Stimulated activated CD4-positive, alpha-beta T cell treated with anti-CD3 and anti-CD28 coated beads, Interleukin-15, amount 100 ng/mL, for 48 hours (primary cell): ENCODE measurements at regions not wholly inside any gene's neighbourhood (a gene's known extent, or its start where the extent isn't known, plus 50 kb on each side); places are given as distances from the start of the nearest gene placed in this dataset.

Experiments
- DNase-seq, 2 donors: peaks; one replicate each; pipeline ENCODE4 v3.0.0-alpha.2; 2020; ENCODE audit warnings: low read depth in 2 of 2

DNA sequence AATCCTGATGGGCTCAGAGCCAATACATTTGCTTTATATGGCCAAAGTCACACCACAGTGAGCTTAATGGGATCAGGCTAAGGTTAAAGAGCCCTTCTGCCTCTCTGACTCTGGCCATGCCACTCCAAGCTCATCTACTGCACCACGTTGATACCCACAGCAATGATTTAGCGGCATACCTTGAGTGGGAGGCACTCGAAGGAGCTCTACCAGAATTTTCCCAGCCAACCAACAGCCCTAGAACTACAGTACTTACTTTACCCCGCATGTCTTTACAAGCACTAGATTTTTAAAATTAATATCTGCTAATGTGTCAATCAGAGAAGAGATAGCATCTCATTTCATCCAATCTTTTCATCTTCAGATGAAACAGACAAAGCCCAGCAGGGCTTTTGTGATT, 300.5 kb downstream of the GRIN2B start:
- no peak for DNase-seq

DNA sequence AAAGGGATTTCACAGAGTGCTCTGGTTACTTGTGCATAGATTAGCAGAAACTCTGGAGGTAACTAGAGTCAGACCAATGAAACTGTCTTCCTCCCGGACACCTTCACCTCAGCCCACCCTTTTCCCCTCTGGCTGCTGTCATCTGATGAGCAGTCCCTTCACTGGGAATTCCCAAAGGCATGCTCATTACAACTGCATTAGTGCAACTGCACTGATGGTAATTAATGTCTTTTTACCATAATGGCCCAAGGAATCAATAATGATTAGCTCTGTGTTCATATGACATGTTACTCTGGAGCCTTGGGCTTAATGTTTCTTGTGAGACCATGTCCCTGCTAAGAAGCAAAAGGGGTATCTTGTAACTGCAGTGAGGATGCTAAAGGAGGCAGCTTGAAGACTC, 304.5 kb downstream of the GRIN2B start:
- no peak for DNase-seq

DNA sequence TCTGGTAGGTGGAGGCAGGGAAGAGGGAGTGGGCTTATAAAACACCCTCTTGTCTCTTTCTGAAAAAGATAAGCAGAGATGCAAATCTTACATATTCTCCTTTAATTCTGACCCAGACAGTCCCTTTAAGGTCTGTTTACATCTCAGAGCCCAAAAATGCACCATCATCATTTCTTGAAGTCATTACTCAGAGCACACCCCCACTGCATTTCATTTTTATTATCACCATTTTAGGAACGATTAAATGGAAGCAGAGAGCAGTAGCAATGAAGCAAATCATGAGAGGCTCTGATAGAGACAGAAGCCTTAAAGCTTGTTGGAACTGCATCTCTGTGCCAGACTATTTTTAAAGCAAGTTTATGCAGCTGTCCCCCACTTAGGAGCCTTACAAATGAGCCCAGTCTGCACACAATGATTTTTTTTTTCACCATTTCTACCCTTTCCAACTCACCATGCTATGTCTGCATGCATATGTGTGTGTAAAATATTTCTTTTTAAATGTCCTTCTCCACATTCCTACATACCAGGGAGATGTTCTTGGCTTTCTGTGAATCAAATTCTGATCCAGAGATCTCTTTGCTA, 311.0 kb downstream of the GRIN2B start:
- no peak for DNase-seq

DNA sequence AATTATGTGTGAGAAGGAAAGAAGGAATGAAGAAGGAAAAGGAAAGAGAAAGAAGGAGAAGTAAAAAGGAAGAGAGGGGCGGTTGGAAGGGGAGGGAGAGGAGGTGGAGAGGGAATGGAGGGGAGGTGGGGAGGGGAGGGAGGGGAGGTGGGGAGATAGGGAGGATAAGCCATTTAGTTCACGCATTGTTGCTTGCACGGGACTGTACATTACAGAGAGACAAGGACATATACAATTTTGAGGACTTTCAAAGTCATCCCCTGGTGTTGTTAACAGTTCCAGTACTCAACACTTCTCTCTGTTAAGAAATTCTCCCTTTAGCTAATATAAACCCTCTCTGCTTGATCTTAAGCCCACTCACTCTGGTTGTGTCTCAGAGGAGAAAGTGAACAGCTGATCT, 312.5 kb downstream of the GRIN2B start:
- no peak for DNase-seq

DNA sequence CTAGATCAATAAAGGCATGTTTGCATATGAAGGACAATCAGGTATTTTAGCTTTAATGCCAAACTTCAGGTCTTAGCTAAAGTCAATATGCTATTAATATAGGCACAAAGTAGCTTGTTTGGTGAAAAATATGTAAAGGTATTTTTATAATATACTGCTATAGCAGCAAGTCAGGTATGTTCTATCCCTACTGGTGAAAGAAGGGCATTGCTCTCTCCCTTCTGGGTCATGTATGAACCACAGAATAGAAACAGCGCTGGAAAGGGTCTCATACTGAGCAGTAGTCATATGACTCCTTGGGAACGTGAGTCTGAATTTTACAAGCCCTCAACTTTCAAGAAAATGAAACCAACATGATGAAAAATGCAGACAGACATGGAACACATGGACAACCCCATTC, 314.6 kb downstream of the GRIN2B start:
- DNase-seq: no peak

DNA sequence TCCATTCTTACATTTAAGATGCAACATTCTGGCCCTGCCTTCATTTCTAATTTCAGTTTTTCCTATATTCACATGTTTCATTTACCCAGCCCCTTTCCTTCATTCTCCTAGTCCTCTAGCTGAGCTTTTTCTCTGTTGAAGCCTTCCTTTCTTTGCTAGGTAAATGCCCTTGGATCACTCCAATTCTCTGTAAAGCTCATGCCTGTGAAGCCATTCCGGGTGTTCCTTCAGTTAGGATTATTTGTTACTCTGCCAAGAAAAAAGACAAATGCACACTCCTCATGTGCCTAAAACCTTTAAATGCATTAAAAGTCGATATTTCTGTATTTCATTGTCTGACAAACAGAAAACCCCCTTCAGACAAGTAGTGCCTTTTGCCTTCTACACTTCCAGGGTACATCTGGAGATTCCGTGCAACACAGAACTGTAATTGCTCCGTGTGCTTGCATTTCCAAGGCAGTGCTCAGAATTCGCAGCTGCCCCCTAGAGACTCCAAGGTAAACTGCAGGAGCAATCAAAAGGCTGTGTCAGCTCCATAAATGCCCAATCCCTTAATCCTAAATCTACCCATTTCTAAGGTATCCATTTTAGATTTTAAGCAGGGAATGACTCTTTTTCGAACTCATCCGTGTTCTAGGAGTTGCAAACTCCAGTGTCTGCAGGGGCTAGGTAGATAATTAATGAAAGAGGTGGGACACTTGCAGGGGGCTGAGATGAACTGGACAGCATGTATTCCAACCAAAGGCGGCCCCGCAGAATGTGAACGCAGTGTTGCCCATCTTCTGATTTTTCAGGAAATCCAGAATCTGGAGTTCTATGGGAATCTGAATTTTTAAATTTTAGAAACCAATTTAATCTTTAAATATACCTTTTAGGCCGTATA, 320.2 kb downstream of the GRIN2B start:
- peak in 1 of 2 donors; percentile 3 for DNase-seq

DNA sequence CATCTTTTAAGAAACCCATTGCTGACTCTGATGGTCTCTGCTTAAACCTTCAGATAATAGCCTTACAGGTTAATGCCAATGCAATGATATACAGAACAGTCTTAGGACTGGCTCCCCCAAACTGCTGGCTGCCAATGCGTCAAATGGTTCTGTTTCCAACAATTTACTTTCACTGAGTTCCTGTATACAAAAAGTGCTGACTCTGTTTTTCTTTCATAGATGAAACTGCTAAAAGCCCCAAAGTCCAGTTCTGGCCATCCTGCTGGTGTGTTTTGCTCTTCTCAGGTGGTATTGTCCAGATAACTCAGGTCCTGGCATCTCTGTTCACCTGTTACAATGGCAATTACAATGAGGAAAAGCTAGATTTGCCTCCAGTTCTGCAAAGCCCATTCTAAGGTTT, 326.9 kb downstream of the GRIN2B start:
- no peak for DNase-seq

DNA sequence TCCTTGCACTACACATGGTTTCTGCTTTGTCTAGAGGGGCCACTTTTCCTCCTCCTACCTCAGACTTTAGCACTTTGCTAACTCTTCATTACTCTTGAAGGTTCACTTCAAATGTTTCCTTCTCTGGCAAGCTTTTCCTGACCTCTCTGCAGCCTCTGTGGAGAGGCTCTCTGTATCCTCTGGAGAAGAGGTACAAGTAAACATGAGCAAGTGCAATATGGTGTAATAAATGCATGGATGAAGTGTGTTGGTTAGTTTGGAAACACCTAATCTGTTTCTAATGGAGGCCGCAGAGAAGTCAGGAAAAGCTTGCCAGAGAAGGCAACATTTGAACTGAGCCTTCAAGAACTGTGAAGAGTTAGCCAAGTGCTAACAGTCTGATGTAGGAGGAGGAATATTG, 329.3 kb downstream of the GRIN2B start:
- no peak for DNase-seq

DNA sequence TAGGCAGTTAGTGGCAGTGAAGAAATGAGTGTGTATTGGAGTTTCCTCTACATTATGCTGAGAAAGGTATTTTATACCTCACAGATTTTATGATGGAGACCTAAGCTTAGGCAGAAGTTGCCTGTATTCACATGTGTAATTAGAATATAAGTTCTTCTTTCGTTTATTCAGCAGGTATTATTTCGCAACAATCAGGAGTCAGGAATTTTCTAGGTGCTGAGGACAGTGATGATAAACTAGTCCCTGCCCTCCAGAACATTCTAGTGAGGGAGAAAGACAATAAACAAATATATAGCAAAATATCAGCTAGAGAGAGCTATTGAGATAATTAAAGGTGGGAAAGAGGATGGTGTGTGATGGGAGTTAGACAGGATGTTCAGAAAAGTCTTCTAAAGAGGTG, 345.7 kb downstream of the GRIN2B start:
- DNase-seq: no peak

DNA sequence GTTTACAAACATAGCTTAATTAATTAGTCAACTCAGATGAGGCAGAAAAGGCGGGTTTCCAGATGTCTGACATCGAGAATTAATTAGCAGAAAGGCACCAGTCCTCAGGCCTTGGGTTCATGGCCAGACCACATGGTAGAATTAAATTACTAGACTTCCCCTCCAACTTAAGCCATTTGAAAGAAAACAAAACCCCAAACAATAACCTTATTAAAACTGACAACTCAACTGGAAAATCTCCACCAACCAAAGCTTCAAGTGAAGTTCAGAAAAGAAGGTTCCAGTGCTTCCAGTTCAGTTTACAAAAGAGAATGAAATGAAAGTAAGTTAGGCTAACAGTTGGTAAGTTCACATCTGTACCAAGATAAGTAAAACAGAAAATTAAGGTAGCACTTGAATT, 349.5 kb downstream of the GRIN2B start:
- no peak for DNase-seq

DNA sequence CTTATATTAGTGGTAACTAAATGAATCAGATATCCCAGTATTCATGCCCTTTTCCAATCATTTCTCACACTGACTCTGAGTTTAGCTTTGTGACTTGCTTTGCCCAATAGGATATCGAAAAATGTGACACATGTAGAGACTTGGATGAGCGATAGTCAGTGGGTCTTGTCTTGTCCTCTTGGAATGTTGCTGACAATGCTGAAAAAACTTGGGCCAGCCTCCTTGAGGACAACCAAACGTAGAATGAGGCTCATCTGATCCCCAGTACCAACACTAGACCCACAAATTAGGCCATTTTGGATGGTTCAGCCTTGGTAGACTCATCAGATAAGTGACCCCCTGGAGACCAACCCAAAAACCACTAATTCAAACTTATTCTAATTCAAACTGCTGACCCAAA, 351.0 kb downstream of the GRIN2B start:
- no peak for DNase-seq

DNA sequence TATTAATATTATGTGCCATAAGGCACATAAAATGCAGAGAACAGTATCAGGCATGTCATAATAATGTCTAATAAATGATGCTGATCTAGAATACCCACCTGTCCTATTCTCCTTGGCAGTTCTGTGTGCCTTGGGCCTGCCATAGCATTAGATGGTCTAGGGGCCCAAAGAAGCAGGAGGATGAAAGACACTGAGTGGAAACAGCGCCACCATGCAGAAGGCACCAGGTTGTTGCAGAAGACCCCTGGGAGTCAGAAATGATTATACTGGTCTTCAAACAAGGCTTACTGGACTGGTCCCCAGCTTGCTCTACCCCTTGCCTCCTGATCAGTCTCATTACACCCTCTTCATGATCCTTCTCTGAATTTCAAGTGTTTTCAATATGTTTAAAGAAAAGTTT, 353.3 kb downstream of the GRIN2B start:
- DNase-seq: no peak

DNA sequence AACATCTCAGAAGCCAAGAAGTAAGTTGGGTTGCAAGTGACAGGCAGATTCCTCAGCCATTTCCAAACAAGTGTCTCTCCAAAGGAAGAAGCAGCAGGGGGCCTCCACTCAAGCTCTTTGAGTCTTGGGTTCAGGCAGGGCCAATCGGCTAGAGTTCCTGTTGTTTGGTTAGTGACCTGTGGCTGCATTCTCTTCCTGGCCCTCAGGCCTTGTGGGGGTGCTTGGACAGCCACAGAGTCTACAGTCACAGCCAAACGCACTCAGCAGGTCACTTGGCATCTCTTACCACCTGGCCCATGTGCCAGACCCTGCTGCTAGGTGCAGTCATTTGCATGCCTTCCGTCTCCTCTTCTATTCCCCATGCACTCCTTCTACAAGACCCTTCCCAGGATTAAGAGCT, 353.9 kb downstream of the GRIN2B start:
- DNase-seq: no peak

DNA sequence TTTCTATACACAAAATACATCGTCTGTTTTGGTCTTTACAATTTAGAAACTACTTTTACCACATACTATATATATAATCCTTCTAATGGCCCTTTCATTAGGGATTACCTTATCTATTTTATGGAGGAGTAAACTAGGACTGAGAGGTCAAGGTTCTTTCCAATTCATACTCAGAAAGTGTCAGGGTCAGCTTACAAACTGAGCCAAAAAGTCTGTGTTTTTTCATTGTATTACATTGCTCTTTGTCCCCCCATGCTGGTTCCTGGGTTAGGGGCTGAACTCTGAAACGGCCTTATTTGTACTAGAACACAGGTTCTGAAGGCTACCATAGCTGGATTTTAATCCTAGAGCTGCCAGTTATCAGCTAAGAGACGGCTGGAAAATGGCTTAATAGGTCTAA, 368.1 kb downstream of the GRIN2B start:
- DNase-seq: no peak

DNA sequence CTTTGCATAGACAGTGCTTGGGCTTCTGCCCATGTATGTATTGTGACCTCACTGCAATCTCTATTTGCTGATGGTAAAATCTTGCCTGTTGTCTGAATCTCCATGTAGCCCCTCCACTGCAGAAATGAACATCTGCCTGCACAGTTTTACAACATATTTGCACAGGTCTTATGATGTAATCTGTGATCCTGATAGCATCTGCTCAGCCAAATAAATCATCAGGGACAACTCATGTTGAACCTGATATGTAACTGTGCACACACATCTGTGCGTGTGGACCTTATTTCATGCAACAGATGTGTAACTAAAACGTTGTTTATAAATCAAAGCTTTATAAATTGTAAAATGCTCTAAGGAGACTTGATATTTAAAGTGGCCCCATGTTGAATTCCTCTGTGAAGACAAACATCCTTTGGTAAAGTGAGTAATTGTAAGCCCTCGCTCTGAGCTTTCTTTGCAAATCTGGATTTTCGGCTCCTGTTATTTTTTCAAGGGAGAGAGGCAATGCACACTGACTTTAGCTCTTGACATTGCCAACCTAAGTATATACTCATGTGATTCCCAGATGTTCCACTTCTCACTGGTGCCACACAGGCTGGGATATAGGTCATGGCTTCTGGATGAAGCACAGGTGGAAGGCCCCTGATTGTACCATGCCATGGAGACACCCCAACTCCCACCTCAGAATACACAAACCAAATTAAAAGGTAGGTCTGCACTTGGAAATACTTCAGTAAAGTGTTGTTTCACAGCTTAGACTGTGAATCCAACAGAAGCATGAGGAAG, 371.3 kb downstream of the GRIN2B start:
- no peak for DNase-seq

DNA sequence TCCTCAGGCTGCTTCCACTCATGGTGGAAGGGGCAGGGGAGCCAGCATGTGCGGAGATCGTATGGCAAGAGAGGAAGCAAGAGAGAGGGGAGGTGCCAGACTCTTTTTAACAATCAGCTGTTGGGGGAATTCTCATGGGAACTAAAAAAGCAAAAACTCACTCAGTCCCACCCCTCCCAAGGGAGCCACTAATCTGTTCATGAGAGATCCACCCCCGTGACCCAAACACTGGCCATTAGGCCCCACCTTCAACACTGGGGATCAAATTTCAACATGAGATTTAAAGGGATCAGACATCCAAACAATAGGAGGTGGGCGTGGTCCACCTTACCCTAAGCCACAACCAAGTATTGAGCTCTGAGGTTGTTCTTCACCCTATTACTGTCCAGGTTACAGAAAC, 375.1 kb downstream of the GRIN2B start:
- no peak for DNase-seq

DNA sequence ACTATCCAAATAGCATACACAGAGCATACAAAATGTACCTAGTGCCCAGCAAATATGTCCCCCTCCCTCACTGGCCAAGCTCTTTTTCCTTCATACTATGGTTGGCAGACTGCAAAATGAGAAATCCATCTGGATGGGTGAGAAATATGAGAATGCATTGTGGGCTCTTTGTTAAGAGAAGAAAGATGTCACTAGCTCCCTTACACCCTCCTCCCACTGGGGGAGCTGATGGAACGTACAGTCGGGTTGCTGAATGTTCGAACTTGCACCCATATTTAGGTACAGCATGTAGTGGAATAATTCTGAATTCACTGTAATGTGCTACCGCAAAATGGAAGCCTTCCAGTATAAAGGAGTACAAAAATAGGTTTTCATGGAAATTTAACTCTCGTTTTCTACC, 377.4 kb downstream of the GRIN2B start:
- no peak for DNase-seq

DNA sequence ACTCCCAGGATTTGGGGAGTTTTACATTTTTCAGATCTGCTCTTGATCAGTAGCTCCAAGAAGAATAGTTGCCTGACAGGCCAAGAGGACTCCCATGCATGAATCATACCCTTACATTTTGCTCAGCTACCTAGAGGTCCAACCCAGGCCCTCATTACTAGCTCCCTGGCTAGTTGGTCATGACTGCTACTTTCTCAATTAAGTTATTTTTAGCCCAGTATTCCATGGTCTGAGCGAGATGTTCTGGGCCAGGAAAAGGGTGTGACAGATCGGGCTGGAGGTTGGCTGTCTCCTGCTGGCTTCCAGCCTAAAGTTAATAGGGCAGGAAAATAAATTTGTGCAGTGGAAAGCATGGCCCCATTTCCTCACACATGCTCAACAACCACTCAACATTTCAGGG, 379.2 kb downstream of the GRIN2B start:
- no peak for DNase-seq

DNA sequence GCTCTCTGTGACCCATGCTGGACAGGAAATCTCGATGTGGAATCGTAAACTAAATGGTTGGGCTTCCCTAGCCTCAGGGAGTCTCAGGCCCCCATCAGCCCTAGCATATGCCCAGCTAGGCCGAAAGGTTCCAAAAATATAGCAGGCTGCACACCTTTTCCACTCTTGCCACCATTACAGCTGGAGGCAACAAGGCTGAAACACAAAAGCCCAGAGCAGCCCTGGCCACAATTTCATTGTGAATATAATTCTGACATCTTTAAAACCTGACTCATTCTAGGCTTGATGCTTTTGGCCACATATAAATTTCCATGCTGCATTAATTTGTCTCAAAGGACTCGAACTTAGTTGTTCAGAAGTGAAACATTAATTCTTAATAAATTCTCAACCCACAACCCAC, 382.2 kb downstream of the GRIN2B start:
- no peak for DNase-seq

DNA sequence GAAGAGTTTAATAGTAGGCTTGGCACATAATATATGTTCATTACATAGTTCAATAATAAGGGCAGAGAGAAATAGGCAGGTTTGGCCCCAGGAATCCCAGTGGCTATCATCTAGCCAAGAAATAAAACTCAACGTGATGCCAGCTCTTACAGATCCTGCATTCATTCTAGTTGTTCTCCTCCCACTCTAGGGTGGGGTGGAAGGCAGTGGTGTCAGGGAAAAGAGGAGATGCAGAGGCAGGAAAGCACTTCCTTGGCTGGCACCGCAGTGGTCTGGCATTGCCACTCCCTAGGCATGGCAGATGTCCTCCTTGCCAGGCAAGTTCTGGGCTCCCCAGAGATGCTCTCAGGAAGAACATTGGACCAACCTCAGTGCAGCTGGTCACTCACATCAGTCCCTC, 383.6 kb downstream of the GRIN2B start:
- DNase-seq: no peak

DNA sequence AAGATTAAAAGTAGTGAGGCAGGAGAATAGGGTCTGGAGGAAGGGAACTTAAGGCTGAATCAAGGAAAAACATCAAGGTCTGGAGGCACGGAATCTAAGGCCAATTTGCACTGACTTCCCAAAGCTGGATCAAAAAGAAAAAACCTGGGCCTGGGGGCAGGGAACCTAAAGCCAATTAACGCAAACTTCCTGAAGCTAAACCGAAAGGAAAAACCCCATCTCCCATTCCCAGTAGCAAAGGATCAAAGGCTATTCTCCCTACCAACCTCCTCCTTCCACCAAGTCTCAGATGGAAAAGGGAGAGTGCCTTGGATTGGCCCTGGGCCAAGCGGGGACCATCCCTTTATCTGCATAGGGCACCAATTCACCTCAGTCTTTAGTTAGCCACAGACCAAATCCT, 384.2 kb downstream of the GRIN2B start:
- no peak for DNase-seq

DNA sequence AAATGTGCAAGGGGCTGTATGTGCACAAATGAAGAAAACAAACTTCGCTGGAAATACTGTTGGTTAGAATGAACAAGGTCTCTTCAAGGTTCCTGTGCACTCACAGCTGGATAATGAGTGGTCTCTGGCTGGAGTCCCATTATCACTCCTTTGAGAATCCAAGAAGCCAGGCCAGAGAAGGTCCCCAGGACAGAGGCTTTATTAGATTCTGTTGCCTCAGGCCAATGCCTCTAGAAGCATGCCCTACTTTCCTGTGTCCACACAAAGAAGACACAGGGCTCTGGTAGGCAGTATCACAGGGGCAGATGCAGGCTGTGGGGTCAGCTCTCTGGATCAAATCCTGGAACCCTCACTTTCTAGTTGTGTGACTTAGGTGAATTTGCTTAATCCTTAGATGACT, 384.7 kb downstream of the GRIN2B start:
- DNase-seq: no peak
